Panc1 (cell line): ENCODE measurements at regions not wholly inside any gene's neighbourhood (a gene's known extent, or its start where the extent isn't known, plus 50 kb on each side); places are given as distances from the start of the nearest gene placed in this dataset.

Experiments
- CTCF ChIP-seq: fragments of 450-650 bp; IDR thresholded peaks from 2 replicates; pipeline ENCODE4 v1.5.1; 2017; ENCODE audit warnings: mild to moderate bottlenecking
- POLR2AphosphoS5 ChIP-seq: IDR thresholded peaks from 2 replicates; pipeline ENCODE4 v1.6.1; 2012; ENCODE audit warnings: mild to moderate bottlenecking, low read depth, low read length, moderate library complexity

GRCh38 chr14:56400109-56400825, 179.3 kb upstream of the TMEM260 start:
- TF ChIP-seq CTCF = no peak
- TF ChIP-seq POLR2AphosphoS5 = no peak
